Endothelial cell of umbilical vein (primary cell): ENCODE measurements at regions not wholly inside any gene's neighbourhood (a gene's known extent, or its start where the extent isn't known, plus 50 kb on each side); places are given as distances from the start of the nearest gene placed in this dataset.

Experiments
- BruUV-seq: library from RNA; stranded (reverse); fragments of 400-500 nt; replicated peaks from 2 replicates; lab custom pipeline; 2021; lab: Mats Ljungman, UMichigan
- CTCF ChIA-PET: fragments of 300-600, 350-600 bp; sonication (Branson Sonifier 250); formaldehyde crosslinking; loops from one replicate; lab custom pipeline; 2021; ENCODE audit warnings: antibody characterized with exemption, inconsistent platforms; lab: Charles Lee
- POLR2A ChIA-PET: fragments of 300-600, 350-600 bp; sonication (Branson Sonifier 250); formaldehyde crosslinking; loops from one replicate; lab custom pipeline; 2021; ENCODE audit warnings: antibody characterized with exemption, inconsistent platforms; lab: Charles Lee
- DNase-seq: peaks from one replicate; pipeline ENCODE4 v3.0.0-alpha.2; 2011; ENCODE audit warnings: low read depth, low spot score
- FAIRE-seq: peaks from 2 replicates; lab custom pipeline; 2011; peaks lifted over from hg19 to GRCh38; lab: Jason Lieb, UNC
- H2AFZ ChIP-seq: 2 replicates; pipeline ENCODE4 v1.6.0; 2012; ENCODE audit warnings: low read depth, low read length, control low read depth, inconsistent platforms
- H3K27ac ChIP-seq: 2 replicates; pipeline ENCODE4 v1.5.1; 2011; ENCODE audit warnings: low read depth, mild to moderate bottlenecking, control low read depth, low read length, moderate library complexity; ENCODE audit not compliant: insufficient read depth
- H3K27me3 ChIP-seq, 2 experiments: 2 replicates each; pipeline versions ENCODE4 v1.6.0 to v1.6.1; 2011; ENCODE audit warnings: low read length in 2 of 2, mixed read lengths in 1 of 2; ENCODE audit not compliant: control insufficient read depth in 2 of 2, insufficient read depth in 2 of 2
- H3K36me3 ChIP-seq, 2 experiments: 2 replicates in 1 of 2; 3 replicates in 1 of 2; pipeline ENCODE4 v1.5.1; 2011; ENCODE audit warnings: low read length in 2 of 2, mild to moderate bottlenecking in 1 of 2, moderate library complexity in 1 of 2; ENCODE audit not compliant: control insufficient read depth in 2 of 2, insufficient read depth in 2 of 2; ENCODE audit errors: extremely low read depth in 1 of 2
- H3K4me1 ChIP-seq: 3 replicates; pipeline ENCODE4 v1.5.1; 2011; ENCODE audit warnings: mild to moderate bottlenecking, low read length; ENCODE audit not compliant: control insufficient read depth, insufficient read depth; ENCODE audit errors: extremely low read depth
- H3K4me2 ChIP-seq: 2 replicates; pipeline ENCODE4 v1.6.1; 2011; ENCODE audit warnings: low read length, control low read depth, mixed read lengths; ENCODE audit not compliant: insufficient read depth
- H3K4me3 ChIP-seq, 3 experiments: fragments of 200-600 bp in 1 of 3; sonication (generic), shearing (Covaris generic) in 1 of 3; replicated peaks in 1 of 3; 2 replicates each; pipeline ENCODE4 v1.5.1; 2011 to 2016; ENCODE audit warnings: control low read depth in 3 of 3, low read length in 3 of 3, mild to moderate bottlenecking in 2 of 3, inconsistent platforms in 1 of 3, low read depth in 1 of 3, moderate library complexity in 1 of 3; ENCODE audit not compliant: insufficient read depth in 1 of 3
- H3K79me2 ChIP-seq: 2 replicates; pipeline ENCODE4 v1.6.0; 2012; ENCODE audit warnings: low read length, inconsistent platforms; ENCODE audit not compliant: control insufficient read depth, insufficient read depth
- H3K9ac ChIP-seq: replicated peaks from 2 replicates; pipeline ENCODE3; 2011; ENCODE audit warnings: low read length, control low read depth; ENCODE audit not compliant: insufficient read depth; ENCODE audit errors: extremely low read depth
- H3K9me1 ChIP-seq: replicated peaks from 3 replicates; pipeline ENCODE4 v1.6.0; 2011; ENCODE audit warnings: mild to moderate bottlenecking, low read length; ENCODE audit not compliant: control insufficient read depth, insufficient read depth; ENCODE audit errors: extremely low read depth
- H3K9me3 ChIP-seq: replicated peaks from 2 replicates; pipeline ENCODE4 v1.5.1; 2012; ENCODE audit warnings: low read length, inconsistent platforms; ENCODE audit not compliant: control insufficient read depth, insufficient read depth
- H4K20me1 ChIP-seq: replicated peaks from 2 replicates; pipeline ENCODE3; 2011; ENCODE audit warnings: mild to moderate bottlenecking, low read length; ENCODE audit not compliant: control insufficient read depth, insufficient read depth; ENCODE audit errors: extremely low read depth
- EZH2 ChIP-seq: IDR thresholded peaks from 2 replicates; pipeline ENCODE4 v1.6.1; 2012; ENCODE audit warnings: borderline replicate concordance, low read depth, mild to moderate bottlenecking, moderate library complexity, low read length, inconsistent platforms; ENCODE audit not compliant: severe bottlenecking
- GATA2 ChIP-seq: IDR thresholded peaks from 2 replicates; pipeline ENCODE4 v1.7.0; 2011; ENCODE audit warnings: low read depth, mild to moderate bottlenecking, moderate library complexity, mixed read lengths, low read length; ENCODE audit not compliant: insufficient read length, insufficient read depth
- JUN ChIP-seq: IDR thresholded peaks from 2 replicates; pipeline ENCODE4 v1.6.1; 2011; ENCODE audit warnings: borderline replicate concordance, low read depth; ENCODE audit not compliant: insufficient read length, insufficient read depth
- MYC ChIP-seq: IDR thresholded peaks from one replicate; pipeline ENCODE4 v1.6.1; 2011; ENCODE audit warnings: mild to moderate bottlenecking, low read depth, low read length
- POLR2A ChIP-seq: IDR thresholded peaks from 2 replicates; pipeline ENCODE4 v1.6.1; 2012; ENCODE audit warnings: low read depth, mild to moderate bottlenecking, control low read depth, low read length
- dilution Hi-C: fragments of 300-500 bp; cut with MboI; formaldehyde crosslinking; loops from one replicate; pipeline ENCODE4 v1.15.0; 2019; ENCODE audit warnings: low sequenced_read_pairs; ENCODE audit not compliant: extremely low pct_ligation_motif_present
- intact Hi-C: fragments of 100-400 bp; cut with micrococcal nuclease; formaldehyde crosslinking; loops from one replicate; pipeline ENCODE4 v1.10.0; 2022

GRCh38 chr3:64971602-64972001 is 283.8 kb upstream of the ADAMTS9 start:
- Histone ChIP-seq H3K36me3 (no peaks in the 10 kb centered on the region), H4K20me1 (no peaks in the 10 kb centered on the region), H3K79me2 (no peaks in the 10 kb centered on the region), H3K9me1 (no peaks in the 10 kb centered on the region), H2AFZ (no peak overlapping the region), H3K4me2 (no peak overlapping the region), H3K9me3 (no peaks in the 10 kb centered on the region), H3K4me1 (no peaks in the 10 kb centered on the region), H3K9ac (no peak overlapping the region), H3K27ac (no peak overlapping the region), H3K27me3 (no peaks in the 10 kb centered on the region), H3K4me3 (no peak overlapping the region)
- BruUV-seq, result no TSS peak
- intact Hi-C loops (no loop called here), dilution Hi-C loops (no loop called here)
- DNase-seq (no peak), FAIRE-seq (no peak)
- ChIA-PET POLR2A (no interaction called here), CTCF (no interaction called here)
- TF ChIP-seq MYC (no peak), POLR2A (no peak), GATA2 (no peak), EZH2 (no peak)

GRCh38 chr3:64970634-64971033 is 282.8 kb upstream of the ADAMTS9 start:
- DNase-seq (no peak), FAIRE-seq (no peak)
- no peaks in the 10 kb centered on the region for H3K4me1 ChIP-seq
- H3K9me3 ChIP-seq, result no peaks in the 10 kb centered on the region
- H3K36me3 ChIP-seq, result no peaks in the 10 kb centered on the region
- no TSS peak for BruUV-seq
- intact Hi-C loops (no loop called here), dilution Hi-C loops (no loop called here)
- H3K79me2 ChIP-seq, result no peaks in the 10 kb centered on the region
- no peaks in the 10 kb centered on the region for H4K20me1 ChIP-seq
- H2AFZ ChIP-seq, result peak overlapping the region; percentile 6
- ChIA-PET POLR2A (no interaction called here), CTCF (no interaction called here)
- no peak overlapping the region for H3K27ac ChIP-seq
- no peak overlapping the region for H3K4me3 ChIP-seq
- H3K9me1 ChIP-seq, result no peaks in the 10 kb centered on the region
- H3K4me2 ChIP-seq, result no peak overlapping the region
- TF ChIP-seq POLR2A (no peak), MYC (no peak), JUN (no peak)
- no peak overlapping the region for H3K9ac ChIP-seq
- H3K27me3 ChIP-seq, result no peaks in the 10 kb centered on the region
